ENCODE measurements at regions not wholly inside any gene's neighbourhood (a gene's known extent, or its start where the extent isn't known, plus 50 kb on each side); places are given as distances from the start of the nearest gene placed in this dataset.

DNA sequence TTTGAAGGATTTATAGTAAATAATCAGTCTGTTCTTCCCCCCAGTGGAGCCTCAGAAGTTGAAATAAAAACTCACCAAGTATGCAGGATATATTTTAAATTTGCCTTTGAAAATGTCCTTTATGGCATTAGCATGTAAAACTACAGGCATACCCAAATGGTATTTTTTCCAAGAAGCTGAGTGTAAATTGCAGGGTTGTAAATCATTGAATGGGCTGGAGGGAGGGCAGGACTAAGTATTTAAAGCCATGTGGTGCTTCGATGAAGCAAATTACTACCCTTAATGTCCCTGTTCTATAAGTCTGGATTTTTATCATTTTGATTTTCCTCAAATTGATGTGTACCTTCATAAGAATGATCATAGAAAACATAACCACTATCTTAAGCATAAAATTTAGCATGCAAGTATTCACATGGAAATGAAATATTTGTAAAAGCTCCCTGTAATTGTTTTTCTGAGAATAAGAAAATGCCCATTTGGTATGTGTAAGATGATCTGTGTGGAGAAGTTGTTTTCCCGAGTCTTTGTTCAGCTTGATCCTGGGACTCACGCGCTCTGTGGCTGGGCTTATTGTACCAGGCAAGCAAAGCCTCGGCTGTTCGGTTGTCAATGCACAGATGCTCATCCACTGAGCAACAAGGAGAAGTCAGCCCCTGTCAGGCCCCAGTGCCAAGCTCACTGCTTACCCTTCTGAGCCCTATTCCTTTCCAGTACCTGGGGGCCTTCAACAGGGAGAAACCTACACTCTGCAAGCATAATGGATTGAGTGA, 66.7 kb downstream of the CD164 start:
- no peak for DNase-seq

DNA sequence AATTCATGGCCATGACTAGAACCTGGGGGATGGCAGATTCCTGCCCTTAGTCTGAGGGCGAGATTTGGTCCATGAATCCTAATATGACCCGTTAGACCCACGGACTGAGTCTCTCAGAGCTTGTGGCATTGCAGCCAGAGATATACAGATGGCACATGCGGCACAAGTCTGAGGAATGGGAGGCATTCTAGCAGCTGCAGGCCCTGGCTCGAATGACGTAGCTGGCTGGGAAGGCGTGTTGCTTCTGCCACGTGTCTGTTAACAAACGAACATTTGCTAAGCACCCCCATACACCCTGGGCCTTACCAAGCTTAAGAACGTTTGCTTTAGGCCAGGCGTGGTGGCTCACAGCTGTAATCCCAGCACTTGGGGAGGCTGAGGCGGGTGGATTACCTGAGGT, 68.0 kb downstream of the CD164 start:
- no peak for DNase-seq

DNA sequence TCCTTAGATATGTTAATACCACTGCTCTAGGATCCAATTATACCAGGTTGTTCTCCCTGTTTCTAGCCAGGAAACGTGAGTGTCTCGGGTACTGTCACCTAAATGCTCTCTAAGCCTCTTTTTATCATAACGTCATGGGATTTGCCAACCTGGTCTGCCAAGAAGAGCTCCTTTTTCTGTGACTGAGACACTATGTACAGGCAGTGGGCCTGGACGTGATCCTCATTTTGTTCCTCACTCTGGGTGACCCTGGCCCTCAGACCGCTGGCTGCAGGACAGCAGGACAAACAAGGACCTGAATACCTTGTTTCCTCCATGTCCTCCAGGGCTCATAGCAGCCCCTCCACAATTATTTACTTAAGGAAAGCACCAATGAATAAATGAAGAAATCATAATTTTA, 69.1 kb downstream of the CD164 start:
- no peak for DNase-seq

DNA sequence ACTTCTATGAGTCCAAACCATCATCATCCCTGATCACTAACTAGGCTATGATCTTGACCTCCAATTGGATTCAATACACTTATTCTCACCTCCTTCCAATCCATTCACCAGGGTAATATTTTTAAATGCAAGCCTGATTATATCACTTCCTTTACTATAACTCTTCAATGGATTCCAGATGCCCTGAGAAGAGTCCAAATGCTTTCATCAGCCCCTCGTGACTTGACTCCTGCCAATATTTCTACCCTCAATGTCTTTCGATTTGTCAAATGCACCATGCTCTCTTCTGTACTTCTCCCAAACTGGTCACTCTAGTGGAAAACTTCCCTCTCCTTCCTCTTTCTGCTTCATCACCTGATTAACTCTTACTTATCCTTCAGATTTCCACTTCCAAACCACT, 70.8 kb downstream of the CD164 start:
- DNase-seq, result no peak

DNA sequence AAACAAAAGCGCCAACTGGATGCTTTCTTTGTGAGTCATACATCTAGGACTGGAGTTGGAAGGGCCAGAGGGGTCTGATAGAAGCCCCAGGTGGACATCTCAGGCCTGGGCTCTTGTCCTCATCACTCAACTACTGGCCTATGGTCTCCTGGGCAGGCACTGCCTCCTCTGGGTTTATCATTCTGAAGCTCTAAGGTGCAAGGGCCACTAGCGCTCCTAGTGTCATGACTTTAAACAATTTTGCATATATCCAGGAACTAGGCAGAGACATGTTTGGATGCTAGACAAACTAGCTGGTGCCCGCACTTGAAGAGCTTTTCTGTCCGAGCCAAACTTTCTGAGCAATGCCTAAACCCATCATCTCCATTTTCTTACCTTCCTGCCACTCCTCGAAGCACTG, 72.3 kb downstream of the CD164 start:
- no peak for DNase-seq

DNA sequence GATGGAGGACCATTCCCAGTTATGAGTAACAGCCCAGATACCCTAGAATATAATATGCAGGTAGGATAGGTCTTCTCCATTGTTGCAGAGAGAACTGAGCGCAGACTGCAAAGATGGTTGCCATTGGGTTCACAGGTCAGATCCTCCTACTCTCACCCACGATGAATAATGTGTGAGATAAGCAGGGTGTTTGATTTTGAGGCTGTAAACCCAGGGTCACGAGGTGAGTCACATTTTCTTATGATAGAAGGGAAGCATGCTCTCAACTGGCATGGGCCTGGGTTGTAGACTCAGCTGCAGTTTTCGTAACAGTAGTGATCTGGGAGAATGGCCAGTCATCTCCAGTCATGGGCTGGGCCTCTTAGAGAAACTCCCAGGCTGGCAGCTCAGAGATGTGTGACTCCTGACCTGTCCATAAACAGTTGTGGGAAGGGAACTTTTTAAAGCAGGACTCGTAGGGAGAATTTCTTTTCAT, 74.2 kb downstream of the CD164 start:
- DNase-seq, result no peak

DNA sequence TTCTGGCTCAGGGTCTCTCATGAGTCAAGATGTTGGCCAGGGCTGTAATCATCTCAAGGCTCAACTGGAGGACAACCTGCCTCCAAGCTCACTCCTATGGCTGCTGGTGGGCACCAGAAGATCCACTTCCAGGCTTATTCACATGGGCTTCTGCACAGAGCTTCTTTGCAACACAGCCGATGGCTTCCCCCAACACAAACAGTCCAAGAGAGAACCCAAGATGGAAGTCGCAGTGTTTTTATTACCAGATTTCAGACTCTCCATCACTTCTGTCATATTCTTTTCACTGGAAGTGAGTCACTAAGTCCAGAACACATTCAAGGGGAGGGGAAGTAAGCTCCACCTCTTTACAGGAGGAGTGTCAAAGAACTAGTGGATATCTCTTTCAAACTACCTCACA, 75.5 kb downstream of the CD164 start:
- DNase-seq, result no peak

DNA sequence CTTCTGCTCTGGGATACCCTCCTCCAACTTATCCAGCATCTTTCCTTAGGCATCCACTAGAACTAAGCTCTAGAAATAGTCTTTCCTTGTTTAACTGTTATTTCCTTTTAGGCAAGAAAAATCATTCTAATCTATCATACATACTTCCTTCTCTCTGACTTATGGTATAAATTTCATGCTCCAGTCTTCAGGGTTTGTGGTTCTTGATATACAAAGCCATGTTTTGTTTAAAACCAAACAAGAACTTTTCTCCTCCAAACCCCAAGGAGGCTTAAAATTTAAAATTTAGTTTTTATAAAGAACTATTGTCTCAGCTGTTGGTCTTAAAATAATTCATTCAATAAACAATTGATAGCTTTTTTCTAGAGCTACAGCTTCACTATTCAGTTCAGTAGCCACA, 77.2 kb downstream of the CD164 start:
- no peak for DNase-seq

DNA sequence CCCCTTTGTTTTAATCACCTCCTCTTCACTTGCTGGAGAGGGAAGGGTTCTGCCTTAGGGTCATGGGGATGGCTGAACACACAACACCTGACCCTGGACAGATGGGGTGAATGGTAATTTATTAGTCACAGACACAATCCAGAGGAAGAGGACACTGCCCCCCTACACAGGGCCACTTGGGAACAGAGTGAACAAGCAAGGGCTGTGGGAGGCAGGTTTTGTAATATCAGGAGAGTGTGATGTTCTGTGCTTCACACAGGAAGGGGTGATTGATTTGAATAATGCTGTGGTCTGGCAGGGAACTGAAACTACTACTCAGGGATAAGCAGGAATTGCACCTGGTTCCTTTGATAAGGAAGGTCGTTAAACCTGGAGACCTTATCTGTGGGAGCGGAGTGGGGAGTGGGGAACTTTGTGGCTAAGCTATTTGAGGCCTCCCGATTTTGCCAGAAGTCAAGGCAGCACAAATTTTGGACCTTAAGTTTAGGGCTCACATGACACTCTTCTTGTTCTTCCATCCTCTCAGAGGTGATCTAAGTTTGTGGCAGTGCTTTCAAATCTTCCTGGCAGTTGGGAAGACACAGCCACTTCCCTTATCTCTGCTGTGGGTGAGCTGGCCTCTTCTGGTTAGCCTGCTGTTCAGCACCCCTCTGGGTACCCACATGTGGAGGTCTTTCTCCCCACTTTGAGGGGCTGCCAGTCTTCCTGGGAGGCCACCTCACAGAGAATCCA, 77.8 kb downstream of the CD164 start:
- DNase-seq, result no peak

DNA sequence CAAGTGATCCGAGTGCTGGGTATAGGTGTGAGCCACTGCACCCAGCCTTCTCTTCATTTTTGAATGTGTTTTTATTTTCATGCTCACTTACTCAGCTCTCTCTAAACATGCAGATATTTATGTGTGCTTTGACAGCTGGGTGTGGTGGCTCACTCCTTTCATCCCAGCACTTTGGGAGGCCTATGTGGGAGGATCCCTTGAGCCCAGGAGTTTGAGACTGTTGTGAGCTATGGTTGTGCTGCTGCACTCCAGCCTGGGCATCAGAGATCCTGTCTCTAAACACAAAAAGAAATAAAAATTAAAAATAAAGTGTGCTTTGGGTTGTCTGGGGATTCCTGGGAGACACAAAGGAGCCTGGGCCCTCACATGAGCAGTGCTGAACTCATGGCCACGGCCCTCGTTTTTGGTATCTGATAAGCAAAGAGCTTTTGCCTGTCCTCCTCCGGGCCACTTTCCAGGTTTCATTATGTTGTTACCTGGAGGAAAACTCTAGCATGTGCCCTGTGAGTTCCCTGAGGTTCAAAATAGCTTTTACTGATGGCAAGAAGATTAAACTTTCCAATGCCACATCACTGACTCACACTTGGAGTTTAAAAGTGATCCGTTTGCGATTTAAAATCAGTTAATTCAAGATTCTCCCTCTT, 78.5 kb downstream of the CD164 start:
- no peak for DNase-seq

DNA sequence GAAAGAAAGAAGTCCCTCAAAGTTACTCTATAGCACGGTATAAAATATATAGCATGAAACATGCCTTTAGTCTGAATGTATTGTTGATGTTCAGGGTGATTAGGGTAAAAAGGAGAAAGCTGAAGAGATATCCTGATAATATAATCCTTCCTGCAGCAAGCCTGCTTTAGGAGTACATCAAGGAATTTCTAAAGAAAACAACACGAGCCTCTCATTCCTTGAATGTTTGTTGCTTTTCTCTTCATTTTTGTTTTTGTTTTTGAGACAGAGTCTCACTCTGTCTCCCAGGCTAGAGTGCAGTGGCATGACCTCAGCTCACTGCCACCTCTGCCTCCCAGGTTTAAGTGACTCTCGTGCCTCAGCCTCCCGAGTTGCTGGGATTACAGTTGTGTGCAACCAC, 79.1 kb downstream of the CD164 start:
- no peak for DNase-seq

DNA sequence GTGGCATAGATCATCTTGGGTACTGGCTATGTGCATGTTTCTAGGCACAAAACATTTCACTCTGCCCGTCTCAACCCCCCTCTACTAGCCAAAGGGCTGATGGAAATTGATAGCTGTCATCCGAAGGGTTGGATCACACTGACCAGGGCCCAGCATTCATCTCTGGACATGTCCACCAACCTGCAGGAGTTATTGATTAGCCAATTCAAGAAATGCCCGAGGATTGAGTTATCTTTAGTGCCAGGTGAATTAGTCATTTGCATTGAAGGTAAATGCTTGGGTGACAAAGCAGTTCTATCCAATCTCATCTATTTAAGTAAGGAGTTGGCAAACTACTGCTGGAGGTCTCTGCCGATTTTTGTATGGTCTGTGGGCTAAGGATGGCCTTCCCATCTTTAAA, 80.1 kb downstream of the CD164 start:
- DNase-seq, result no peak

DNA sequence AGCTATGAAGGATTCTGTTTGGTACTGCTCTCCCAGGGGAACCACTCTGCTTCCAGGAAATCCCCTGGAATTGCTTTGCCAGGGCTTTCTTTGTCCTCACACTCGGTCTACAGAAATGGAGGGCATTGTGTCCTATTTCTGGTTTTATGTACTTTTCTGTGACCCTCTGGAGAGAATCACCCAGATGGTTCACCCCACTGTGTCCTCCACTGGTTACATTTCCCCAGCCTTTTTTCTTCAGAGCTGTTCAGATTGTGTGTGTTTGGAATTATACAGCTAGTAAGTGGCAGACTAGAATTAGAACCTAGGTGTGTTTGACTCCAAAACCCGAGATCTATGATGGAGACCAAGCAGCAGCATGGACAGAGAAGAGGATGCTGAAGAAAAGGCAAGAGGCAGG, 80.8 kb downstream of the CD164 start:
- DNase-seq, result no peak

DNA sequence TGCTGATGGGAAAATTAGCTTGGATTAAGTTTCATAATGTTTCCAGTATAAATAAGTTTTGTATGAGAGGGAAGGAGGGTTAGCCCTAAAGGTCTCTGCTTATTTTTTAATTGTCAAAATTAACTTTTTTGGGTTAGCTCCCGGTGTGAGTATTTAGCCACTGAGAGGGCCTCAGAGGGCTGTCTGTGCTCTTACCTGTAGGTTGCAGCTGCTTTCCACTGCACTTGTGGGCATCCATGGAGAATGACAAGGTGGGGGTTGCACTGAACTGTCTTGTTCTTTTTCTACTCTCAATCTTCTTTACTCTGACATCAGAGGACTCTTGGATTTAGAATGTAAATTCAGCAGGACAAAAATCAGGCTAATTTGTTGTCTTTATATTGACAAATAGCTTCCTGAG, 81.4 kb downstream of the CD164 start:
- DNase-seq, result no peak

DNA sequence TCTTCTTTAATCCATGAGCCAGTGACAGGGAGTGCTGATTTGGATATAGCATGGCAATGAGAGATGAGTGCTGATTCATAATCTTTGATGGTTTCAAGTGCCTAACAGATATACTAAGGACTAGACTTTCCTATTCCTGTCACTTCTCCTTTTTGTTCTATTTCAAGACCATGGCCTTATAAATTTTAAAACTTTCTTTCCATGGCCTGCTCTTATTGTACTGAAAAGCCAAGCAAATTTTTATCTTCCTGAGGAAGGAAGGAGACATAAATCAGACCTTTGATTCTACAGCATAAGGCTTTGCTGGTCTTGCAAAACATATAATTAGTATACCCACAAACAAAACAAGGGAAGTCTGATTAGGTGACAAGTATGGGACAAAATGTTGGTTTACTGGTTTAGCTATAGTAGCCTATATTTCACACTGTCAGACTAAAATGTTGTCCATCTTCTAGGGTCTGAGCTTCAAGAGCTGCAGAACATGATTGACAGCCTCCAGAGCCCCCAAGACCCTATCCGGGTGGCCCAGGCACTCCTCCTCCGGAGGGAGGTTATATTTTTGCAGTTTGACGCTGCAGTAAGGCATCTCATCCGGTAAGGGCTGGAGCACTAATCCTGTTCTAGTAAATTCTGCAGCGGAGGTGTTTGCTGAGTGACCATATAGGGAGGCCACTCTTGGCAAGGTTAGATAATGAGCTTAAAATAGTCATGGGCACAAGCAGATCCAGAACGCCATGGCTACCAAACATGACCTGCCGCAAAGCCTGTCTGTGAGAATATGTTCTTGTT, 82.3 kb downstream of the CD164 start:
- no peak for DNase-seq

DNA sequence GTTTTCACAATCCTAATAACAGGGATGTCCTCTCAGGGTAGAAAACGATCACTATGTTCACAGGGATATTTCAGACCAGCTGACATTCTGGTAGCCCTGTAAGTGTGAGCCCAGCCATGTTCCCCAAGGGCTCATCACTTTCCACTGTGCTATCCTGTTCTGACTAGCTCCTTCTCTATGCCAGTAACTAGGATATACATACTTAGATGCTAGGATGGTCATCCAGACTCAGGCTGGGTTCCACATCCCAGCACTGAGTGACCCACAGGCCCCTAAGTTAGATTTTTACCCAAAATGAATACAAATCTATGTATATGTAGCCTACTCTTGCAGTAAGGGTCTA, 83.0 kb downstream of the CD164 start:
- no peak for DNase-seq

DNA sequence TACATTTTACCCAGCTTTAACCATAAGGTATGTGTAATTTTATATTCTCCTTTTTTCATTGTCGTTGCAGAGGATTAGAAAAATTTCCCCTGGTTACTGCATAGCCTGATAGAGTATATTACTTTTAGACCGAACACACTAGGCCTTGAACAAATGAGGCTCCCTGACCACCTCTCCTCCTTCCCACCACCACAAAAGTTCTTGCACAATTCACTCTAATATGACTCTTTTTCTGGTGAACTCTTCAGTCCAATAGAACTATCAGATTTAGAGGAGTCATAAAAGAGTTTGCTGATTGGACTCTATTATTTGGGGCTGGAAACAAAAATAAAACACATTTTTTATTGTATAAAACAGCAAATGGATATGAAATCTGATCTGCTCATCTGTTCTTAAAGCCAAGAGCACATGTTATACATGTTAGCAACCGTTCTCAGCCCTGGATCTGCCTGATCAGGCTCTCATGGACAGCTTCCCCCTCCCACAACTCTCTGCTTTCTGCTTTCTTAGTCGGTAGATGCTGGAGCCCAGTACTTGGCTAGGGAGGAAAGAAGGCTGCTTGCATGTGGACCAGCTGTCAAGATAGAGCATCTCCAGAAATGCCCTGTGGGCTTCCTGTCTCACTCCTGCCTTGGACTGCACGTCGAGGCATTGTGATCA, 83.5 kb downstream of the CD164 start:
- DNase-seq, result no peak

DNA sequence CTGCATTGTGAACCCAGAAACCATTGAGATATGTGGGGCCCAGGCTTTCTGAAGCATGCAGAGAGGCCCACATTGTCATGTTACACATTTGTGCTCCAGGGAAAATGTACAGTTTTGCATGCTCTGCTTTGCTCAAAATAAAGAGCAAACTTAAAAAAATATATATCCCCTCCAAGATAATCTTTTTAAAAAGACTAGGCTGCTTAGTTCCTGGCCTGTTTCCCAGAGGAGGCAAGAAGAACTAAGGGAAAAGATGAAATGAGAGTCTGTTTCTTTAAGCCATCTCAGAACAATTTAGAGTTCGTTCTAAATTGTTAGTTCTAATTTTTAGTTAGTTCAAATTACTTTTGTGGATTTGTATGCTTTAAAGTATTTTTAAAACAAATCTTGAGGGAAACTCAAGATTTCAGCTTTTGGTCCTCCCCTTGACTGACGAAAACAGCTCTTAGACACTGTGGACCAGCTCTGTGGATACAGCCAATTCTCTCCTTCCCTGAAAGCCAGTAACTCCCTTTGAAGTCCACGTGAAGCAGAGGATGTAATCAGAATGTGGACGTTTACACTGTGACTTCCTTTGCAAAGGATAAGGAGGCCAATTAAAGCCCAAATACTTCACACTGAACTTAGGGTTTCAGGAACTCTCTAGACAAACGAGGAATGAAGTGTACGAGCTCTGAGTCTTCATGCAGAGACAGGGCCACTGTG, 84.7 kb downstream of the CD164 start:
- DNase-seq, result no peak

DNA sequence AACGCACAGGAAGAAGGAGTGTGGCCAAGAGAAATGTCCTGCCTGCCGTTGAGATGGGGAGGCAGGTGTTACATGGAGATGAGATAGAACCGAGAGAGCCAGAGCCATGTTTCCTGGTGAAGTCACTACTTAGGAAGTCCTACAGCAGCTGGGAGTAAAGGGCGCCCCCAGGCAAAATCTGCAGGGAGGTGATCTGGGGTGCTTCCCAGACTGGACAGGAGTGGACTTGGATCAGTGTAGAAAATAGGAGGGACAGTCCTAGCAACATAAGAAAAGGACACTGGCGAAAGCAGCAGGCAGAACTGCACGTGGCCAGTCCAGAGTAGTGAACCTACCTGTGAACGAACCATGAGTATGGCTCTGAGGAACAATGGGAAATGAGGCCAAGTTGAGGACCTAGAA, 85.3 kb downstream of the CD164 start:
- no peak for DNase-seq

DNA sequence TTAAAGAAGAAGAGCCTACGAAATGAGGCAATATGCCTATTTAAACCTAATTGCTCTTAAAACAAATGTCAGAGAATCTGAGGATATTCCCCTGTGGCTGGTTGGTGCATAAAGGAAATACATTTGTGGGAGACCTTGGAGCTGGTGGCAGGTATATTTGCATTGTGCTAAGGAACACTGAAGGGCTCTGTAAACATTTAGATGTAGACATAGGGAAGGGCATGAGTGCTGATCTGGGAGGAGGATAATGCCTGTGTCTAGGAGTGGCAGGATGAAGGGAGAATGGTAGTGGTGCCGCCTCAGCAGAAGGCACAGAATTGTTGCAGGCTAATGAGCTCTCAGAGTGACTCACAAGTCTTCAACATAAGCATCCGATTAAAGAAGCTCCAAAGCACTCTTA, 85.8 kb downstream of the CD164 start:
- DNase-seq, result no peak

DNA sequence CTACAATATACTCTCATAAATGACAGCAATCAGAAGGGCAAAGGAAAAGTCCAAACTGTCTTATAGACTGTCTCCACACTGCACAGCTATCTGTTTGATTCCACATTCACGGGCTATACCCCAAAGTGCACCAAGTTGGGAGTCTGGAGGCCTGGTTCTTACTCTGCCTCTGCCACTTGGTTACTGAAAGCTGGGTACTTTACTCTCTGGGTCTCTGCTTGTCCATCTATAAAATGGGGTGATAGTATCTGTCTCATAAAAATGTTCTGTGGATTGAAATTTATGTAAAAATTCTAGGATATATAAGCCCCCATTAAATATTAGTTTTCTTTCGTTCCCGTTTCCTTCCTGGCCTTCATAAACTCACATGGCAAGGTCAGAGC, 86.5 kb downstream of the CD164 start:
- no peak for DNase-seq

DNA sequence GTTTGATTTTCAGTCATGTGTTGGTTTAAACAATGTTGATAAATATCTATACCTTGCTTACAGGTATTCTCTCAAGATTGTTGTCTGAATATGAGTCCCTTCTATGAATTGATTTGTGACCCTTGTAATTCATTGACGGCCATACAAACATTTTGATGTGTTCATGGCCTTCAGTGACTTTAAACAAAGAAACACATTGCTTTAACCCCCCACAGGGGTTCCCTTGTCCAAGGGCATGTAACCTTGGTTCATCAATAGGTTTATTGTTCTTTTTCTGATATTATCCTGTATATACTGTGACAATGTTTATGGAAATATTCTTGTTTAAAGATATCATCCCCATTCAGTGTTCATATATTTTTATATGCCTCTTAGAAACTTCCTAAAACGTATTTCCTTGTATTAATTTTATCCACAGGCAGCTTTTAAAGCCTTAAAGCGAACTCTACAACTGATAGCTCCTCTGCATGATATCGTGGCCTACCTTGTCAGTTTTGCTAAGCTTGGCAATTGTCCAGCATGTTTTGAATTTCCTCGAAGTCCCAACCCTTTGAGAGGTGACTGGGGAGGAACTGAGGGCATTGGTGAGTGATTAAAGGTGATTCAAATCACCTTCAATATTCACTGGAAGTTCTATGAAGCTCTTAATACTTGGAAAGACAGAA, 87.0 kb downstream of the CD164 start:
- no peak for DNase-seq

All from eye (tissue), 1 donor.